Keratinocyte (primary cell): ENCODE measurements at regions not wholly inside any gene's neighbourhood (a gene's known extent, or its start where the extent isn't known, plus 50 kb on each side); places are given as distances from the start of the nearest gene placed in this dataset.
"Not testable (repeated sequence)": the region's sequence is repeated elsewhere in the genome, so short reads cannot be mapped to it uniquely, and the experiment has no call there.

Experiments used
- CTCF ChIP-seq, 3 experiments: IDR thresholded peaks in 1 of 3; conservative IDR thresholded peaks in 1 of 3; optimal IDR thresholded peaks in 1 of 3; 2 replicates in 2 of 3; 3 replicates in 1 of 3; pipeline versions ENCODE3 to v1.5.1; 2011; ENCODE audit warnings: low read length in 3 of 3, mild to moderate bottlenecking in 3 of 3, moderate library complexity in 2 of 3, control low read depth in 1 of 3, inconsistent platforms in 1 of 3; ENCODE audit not compliant: insufficient read depth in 2 of 3; ENCODE audit errors: extremely low read depth in 1 of 3
- EZH2 ChIP-seq: IDR thresholded peaks from one replicate; pipeline ENCODE4 v1.6.1; 2012; ENCODE audit warnings: inconsistent platforms, mild to moderate bottlenecking, low read length, moderate library complexity

- not testable (repeated sequence) for TF ChIP-seq CTCF (optimal IDR thresholded peaks at IDR 0.05 in 1 of 3, IDR thresholded peaks at IDR 0.05 in 1 of 3, conservative IDR thresholded peaks at IDR 0.05 in 1 of 3; ENCODE audit: extremely low read depth in 1 of 3, insufficient read depth in 2 of 3, low read length in 3 of 3); EZH2
Measured at GRCh38 chr9:66206617-66207016, 469.7 kb downstream of the FOXD4L4 start.
